ENCODE measurements at regions not wholly inside any gene's neighbourhood (a gene's known extent, or its start where the extent isn't known, plus 50 kb on each side); places are given as distances from the start of the nearest gene placed in this dataset.

- DNase-seq (no peak), ATAC-seq (ENCODE audit: low FRiP score) (no peak)
- no peaks in the 10 kb centered on the region for H3K36me3 ChIP-seq (ENCODE audit: control insufficient read depth in 1 of 2, insufficient read depth in 2 of 2, low read length in 1 of 2)
- intact Hi-C loops (cut with DNase I) = no loop called here
- no peaks in the 10 kb centered on the region for H3K27me3 ChIP-seq (ENCODE audit: control insufficient read depth in 1 of 2, insufficient read depth in 2 of 2, low read length in 1 of 2)
- WGBS, 2 donors = 76 to 85% methylated on average over 1 of the region's 1 CpG
- no peaks in the 10 kb centered on the region for H3K9me3 ChIP-seq (ENCODE audit: control insufficient read depth, low read length)
- H3K27ac ChIP-seq (ENCODE audit: low read depth in 1 of 2, low read length in 2 of 2) = no peak overlapping the region
- no peaks in the 10 kb centered on the region for H3K4me1 ChIP-seq (ENCODE audit: control insufficient read depth in 1 of 2, insufficient read depth in 2 of 2, low read length in 2 of 2)
- H3K4me3 ChIP-seq (ENCODE audit: low read length in 2 of 2) = no peak overlapping the region
These were observed 1169.3 kb upstream of the DDX18 start for GRCh38 chr2:116645155-116645554.

DNA sequence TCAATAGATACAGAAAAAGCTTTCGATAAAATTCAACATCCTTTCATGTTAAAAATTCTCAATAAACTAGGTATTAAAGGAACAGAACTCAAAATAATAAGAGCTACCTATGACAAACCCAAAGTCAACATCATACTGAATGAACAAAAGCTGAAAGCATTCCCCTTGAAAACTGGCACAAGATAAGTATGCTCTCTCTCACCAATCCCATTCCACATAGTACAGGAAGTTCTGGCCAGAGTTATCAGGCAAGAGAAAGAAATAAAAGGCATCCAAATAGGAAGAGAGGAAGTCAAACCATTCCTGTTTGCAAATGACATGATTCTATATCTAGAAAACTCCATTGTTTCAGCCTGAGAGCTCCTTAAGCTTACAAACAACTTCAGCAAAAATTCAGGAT lies 1145.8 kb upstream of the DDX18 start:
- H3K36me3 ChIP-seq (ENCODE audit: control insufficient read depth in 1 of 2, insufficient read depth in 2 of 2, low read length in 1 of 2) = no peaks in the 10 kb centered on the region
- no peaks in the 10 kb centered on the region for H3K27me3 ChIP-seq (ENCODE audit: control insufficient read depth in 1 of 2, insufficient read depth in 2 of 2, low read length in 1 of 2)
- no peaks in the 10 kb centered on the region for H3K4me1 ChIP-seq (ENCODE audit: control insufficient read depth in 1 of 2, insufficient read depth in 2 of 2, low read length in 2 of 2)
- no peak overlapping the region for H3K4me3 ChIP-seq (ENCODE audit: low read length in 2 of 2)
- ATAC-seq (ENCODE audit: low FRiP score) = no peak
- no peaks in the 10 kb centered on the region for H3K9me3 ChIP-seq (ENCODE audit: control insufficient read depth, low read length)
- WGBS, 2 donors = 85 to 87% methylated on average over 1 of the region's 1 CpG
- no peak for DNase-seq
- intact Hi-C loops (cut with DNase I) = no loop called here
- no peak overlapping the region for H3K27ac ChIP-seq (ENCODE audit: low read depth in 1 of 2, low read length in 2 of 2)

- H3K27me3 ChIP-seq (ENCODE audit: control insufficient read depth in 1 of 2, insufficient read depth in 2 of 2, low read length in 1 of 2) = no peaks in the 10 kb centered on the region
- H3K36me3 ChIP-seq (ENCODE audit: control insufficient read depth in 1 of 2, insufficient read depth in 2 of 2, low read length in 1 of 2) = no peaks in the 10 kb centered on the region
- 65 to 69% methylated on average over 2 of the region's 2 CpGs for WGBS, 2 donors
- no peak overlapping the region for H3K27ac ChIP-seq (ENCODE audit: low read depth in 1 of 2, low read length in 2 of 2)
- H3K4me3 ChIP-seq (ENCODE audit: low read length in 2 of 2) = no peak overlapping the region
- no peak for DNase-seq
- no peaks in the 10 kb centered on the region for H3K9me3 ChIP-seq (ENCODE audit: control insufficient read depth, low read length)
- intact Hi-C loops (cut with DNase I) = no loop called here
- H3K4me1 ChIP-seq (ENCODE audit: control insufficient read depth in 1 of 2, insufficient read depth in 2 of 2, low read length in 2 of 2) = no peaks in the 10 kb centered on the region
- no peak for ATAC-seq (ENCODE audit: low FRiP score)
These were observed 1144.7 kb upstream of the DDX18 start for GRCh38 chr2:116669782-116670181.

- intact Hi-C loops (cut with DNase I) = no loop called here
- DNase-seq (no peak), ATAC-seq (ENCODE audit: low FRiP score) (no peak)
- Histone ChIP-seq H3K27me3 (ENCODE audit: control insufficient read depth in 1 of 2, insufficient read depth in 2 of 2, low read length in 1 of 2) (no peaks in the 10 kb centered on the region), H3K27ac (ENCODE audit: low read depth in 1 of 2, low read length in 2 of 2) (no peak overlapping the region), H3K9me3 (ENCODE audit: control insufficient read depth, low read length) (no peaks in the 10 kb centered on the region), H3K36me3 (ENCODE audit: control insufficient read depth in 1 of 2, insufficient read depth in 2 of 2, low read length in 1 of 2) (no peaks in the 10 kb centered on the region), H3K4me1 (ENCODE audit: control insufficient read depth in 1 of 2, insufficient read depth in 2 of 2, low read length in 2 of 2) (no peaks in the 10 kb centered on the region), H3K4me3 (ENCODE audit: low read length in 2 of 2) (no peak overlapping the region)
These were observed 1140.3 kb upstream of the DDX18 start for GRCh38 chr2:116674188-116674587.

DNA sequence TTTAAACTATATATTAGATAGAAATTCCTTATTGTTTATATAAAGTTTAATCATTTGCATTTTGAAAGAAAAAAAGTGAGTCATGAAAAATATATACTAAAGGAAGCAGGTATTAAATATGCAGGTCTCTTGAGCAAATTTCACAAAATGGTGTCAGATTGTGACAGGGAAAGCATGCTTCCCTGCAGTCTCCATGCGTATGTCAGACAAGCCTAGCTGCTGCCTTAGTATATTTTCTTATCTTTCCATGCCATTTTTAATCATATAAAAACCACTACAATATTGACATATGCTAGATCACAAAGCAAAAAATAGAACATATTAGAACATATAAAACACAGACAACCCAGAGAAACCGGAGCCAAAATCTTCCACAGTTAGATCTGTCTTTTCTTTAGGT lies 1137.7 kb upstream of the DDX18 start:
- no peak for DNase-seq
- 55 to 61% methylated on average over 2 of the region's 2 CpGs for WGBS, 2 donors
- ATAC-seq (ENCODE audit: low FRiP score) = no peak
- Histone ChIP-seq H3K4me3 (ENCODE audit: low read length in 2 of 2) (no peak overlapping the region), H3K4me1 (ENCODE audit: control insufficient read depth in 1 of 2, insufficient read depth in 2 of 2, low read length in 2 of 2) (no peaks in the 10 kb centered on the region), H3K27me3 (ENCODE audit: control insufficient read depth in 1 of 2, insufficient read depth in 2 of 2, low read length in 1 of 2) (no peaks in the 10 kb centered on the region), H3K36me3 (ENCODE audit: control insufficient read depth in 1 of 2, insufficient read depth in 2 of 2, low read length in 1 of 2) (no peaks in the 10 kb centered on the region), H3K27ac (ENCODE audit: low read depth in 1 of 2, low read length in 2 of 2) (no peak overlapping the region), H3K9me3 (ENCODE audit: control insufficient read depth, low read length) (no peaks in the 10 kb centered on the region)
- intact Hi-C loops (cut with DNase I) = no loop called here

DNA sequence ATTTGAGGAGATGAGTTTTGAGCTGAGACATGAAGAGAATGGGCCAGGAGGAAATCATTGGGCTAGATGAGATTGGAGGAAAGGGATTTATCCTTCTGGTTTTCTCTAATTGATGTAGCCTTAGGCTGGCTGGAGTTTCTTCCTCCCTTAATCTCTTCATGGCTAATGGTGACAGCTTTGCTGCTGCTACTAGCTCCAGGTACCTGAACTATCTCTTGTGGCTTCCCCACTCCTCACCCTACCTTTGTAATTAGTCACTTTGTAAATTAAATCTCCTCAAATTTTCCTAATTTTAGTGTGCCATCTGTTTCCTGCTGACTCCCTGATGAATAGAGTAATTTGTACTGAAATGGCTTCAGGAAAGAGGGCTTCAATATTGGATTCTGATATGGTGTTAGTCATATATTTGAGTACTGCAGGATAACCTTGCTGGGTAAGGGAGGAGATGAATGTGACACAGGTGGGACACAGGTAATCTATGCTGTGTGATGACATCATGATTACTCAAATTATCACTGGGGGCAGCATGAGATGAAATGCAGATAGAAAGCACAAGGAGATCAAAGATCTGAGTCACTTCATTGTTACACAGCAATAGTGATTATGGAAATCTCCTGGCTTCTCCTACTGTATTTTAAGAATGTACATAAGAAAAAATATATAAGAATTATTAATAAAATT lies 1134.1 kb upstream of the DDX18 start:
- no peaks in the 10 kb centered on the region for H3K9me3 ChIP-seq (ENCODE audit: control insufficient read depth, low read length)
- DNase-seq = no peak
- no peaks in the 10 kb centered on the region for H3K27me3 ChIP-seq (ENCODE audit: control insufficient read depth in 1 of 2, insufficient read depth in 2 of 2, low read length in 1 of 2)
- H3K4me3 ChIP-seq (ENCODE audit: low read length in 2 of 2) = no peak overlapping the region
- no peak for ATAC-seq (ENCODE audit: low FRiP score)
- no peaks in the 10 kb centered on the region for H3K36me3 ChIP-seq (ENCODE audit: control insufficient read depth in 1 of 2, insufficient read depth in 2 of 2, low read length in 1 of 2)
- no peaks in the 10 kb centered on the region for H3K4me1 ChIP-seq (ENCODE audit: control insufficient read depth in 1 of 2, insufficient read depth in 2 of 2, low read length in 2 of 2)
- H3K27ac ChIP-seq (ENCODE audit: low read depth in 1 of 2, low read length in 2 of 2) = no peak overlapping the region
- intact Hi-C loops (cut with DNase I) = no loop called here

DNA sequence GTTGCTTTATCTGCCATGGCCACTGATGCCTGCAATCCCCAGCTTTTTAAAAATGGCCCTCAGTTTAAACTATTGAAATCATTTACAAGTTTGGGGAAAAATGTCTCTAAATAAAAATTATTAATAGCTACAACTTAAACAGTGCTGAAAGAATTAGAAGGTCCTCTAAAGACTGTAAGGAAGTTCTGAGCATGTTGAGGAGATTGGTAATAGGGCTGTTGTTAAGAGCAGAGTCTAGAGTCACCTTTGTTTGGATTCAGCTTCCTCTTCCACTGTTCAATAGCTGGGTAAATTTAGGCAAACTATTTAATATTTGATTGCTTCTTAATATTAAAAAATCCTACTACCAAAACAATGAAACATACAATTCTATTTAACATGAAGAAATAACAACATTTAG lies 1127.1 kb upstream of the DDX18 start:
- no peak overlapping the region for H3K4me3 ChIP-seq (ENCODE audit: low read length in 2 of 2)
- intact Hi-C loops (cut with DNase I) = no loop called here
- DNase-seq = no peak
- H3K4me1 ChIP-seq (ENCODE audit: control insufficient read depth in 1 of 2, insufficient read depth in 2 of 2, low read length in 2 of 2) = no peaks in the 10 kb centered on the region
- H3K36me3 ChIP-seq (ENCODE audit: control insufficient read depth in 1 of 2, insufficient read depth in 2 of 2, low read length in 1 of 2) = no peaks in the 10 kb centered on the region
- H3K27me3 ChIP-seq (ENCODE audit: control insufficient read depth in 1 of 2, insufficient read depth in 2 of 2, low read length in 1 of 2) = no peaks in the 10 kb centered on the region
- peaks cover 1% of the 10 kb centered on the region for H3K9me3 ChIP-seq (ENCODE audit: control insufficient read depth, low read length)
- no peak for ATAC-seq (ENCODE audit: low FRiP score)
- no peak overlapping the region for H3K27ac ChIP-seq (ENCODE audit: low read depth in 1 of 2, low read length in 2 of 2)

DNA sequence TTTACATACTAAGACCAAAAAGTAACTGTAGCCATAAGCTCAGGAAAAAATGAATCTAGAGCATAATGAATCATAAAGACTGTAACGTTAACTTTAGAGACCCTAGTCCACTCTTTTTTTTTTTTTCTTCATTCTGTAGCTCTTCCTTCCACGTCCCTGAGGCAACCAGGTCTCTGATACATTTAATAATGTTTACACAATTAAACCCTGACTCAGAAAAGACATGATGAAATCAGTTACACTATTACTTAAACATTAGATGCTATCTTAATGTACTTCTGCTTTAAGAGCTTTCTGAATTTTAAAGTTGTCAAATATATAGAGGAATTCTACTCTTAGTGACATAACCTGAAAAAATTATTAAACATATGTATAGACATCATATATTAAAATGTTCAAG lies 1121.5 kb upstream of the DDX18 start:
- no peak overlapping the region for H3K27ac ChIP-seq (ENCODE audit: low read depth in 1 of 2, low read length in 2 of 2)
- H3K4me3 ChIP-seq (ENCODE audit: low read length in 2 of 2) = no peak overlapping the region
- intact Hi-C loops (cut with DNase I) = no loop called here
- H3K9me3 ChIP-seq (ENCODE audit: control insufficient read depth, low read length) = peaks cover 1% of the 10 kb centered on the region
- H3K4me1 ChIP-seq (ENCODE audit: control insufficient read depth in 1 of 2, insufficient read depth in 2 of 2, low read length in 2 of 2) = no peaks in the 10 kb centered on the region
- no peaks in the 10 kb centered on the region for H3K27me3 ChIP-seq (ENCODE audit: control insufficient read depth in 1 of 2, insufficient read depth in 2 of 2, low read length in 1 of 2)
- no peak for DNase-seq
- WGBS, 2 donors = 38 to 40% methylated on average over 2 of the region's 2 CpGs
- no peak for ATAC-seq (ENCODE audit: low FRiP score)
- no peaks in the 10 kb centered on the region for H3K36me3 ChIP-seq (ENCODE audit: control insufficient read depth in 1 of 2, insufficient read depth in 2 of 2, low read length in 1 of 2)

DNA sequence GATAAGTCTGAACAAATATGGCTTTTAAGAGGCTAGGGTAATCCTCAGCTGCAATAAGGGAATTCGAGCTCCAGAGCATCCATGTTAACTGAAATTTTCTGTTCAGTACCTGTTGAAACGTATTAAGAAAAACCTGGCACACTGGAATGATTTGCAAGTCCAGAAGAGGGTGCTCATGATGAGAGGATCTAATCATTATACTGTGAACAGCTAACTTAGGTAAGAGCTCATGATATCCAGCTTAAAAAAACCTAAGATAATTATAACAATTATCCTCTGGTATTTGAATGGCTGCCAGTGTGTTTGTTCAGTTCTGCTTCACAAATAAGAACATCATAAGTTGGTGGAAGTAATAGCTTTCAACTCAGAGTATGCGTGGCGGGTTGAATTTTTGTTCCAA lies 1118.3 kb upstream of the DDX18 start:
- H3K4me3 ChIP-seq (ENCODE audit: low read length in 2 of 2) = no peak overlapping the region
- H3K27me3 ChIP-seq (ENCODE audit: control insufficient read depth in 1 of 2, insufficient read depth in 2 of 2, low read length in 1 of 2) = no peaks in the 10 kb centered on the region
- ATAC-seq (ENCODE audit: low FRiP score) (no peak), DNase-seq (no peak)
- no peaks in the 10 kb centered on the region for H3K36me3 ChIP-seq (ENCODE audit: control insufficient read depth in 1 of 2, insufficient read depth in 2 of 2, low read length in 1 of 2)
- intact Hi-C loops (cut with DNase I) = no loop called here
- 58 to 65% methylated on average over 4 of the region's 4 CpGs for WGBS, 2 donors
- no peaks in the 10 kb centered on the region for H3K4me1 ChIP-seq (ENCODE audit: control insufficient read depth in 1 of 2, insufficient read depth in 2 of 2, low read length in 2 of 2)
- no peak overlapping the region for H3K27ac ChIP-seq (ENCODE audit: low read depth in 1 of 2, low read length in 2 of 2)
- H3K9me3 ChIP-seq (ENCODE audit: control insufficient read depth, low read length) = no peaks in the 10 kb centered on the region
